Tibial artery (tissue), 4 donors: ENCODE measurements at regions not wholly inside any gene's neighbourhood (a gene's known extent, or its start where the extent isn't known, plus 50 kb on each side); places are given as distances from the start of the nearest gene placed in this dataset.

Source experiments
- DNase-seq, 2 donors: peaks; one replicate each; pipeline ENCODE4 v3.0.0-alpha.2; 2019
- H3K27ac ChIP-seq, 2 donors: fragments of 200-600 bp; sonication (generic) in 1 of 2; 1 replicate in 1 of 2; 2 replicates in 1 of 2; pipeline ENCODE4 v1.5.1; 2018 to 2019; ENCODE audit warnings: mild to moderate bottlenecking in 1 of 2
- H3K27me3 ChIP-seq, 2 donors: fragments of 200-600 bp; sonication (generic) in 1 of 2; one replicate each; pipeline versions ENCODE4 v1.5.1 to v1.6.0; 2016 to 2019
- H3K36me3 ChIP-seq, 3 donors: fragments of 200-600 bp; sonication (generic) in 2 of 3; one replicate each; pipeline ENCODE4 v1.5.1; 2016 to 2019; ENCODE audit warnings: mild to moderate bottlenecking in 2 of 3
- H3K4me1 ChIP-seq, 4 donors: fragments of 200-600 bp; sonication (generic) in 2 of 4; 1 replicate in 3 of 4; 2 replicates in 1 of 4; pipeline ENCODE4 v1.5.1; 2016 to 2019
- H3K4me3 ChIP-seq, 2 donors: fragments of 200-600 bp; sonication (generic) in 1 of 2; 1 replicate in 1 of 2; 2 replicates in 1 of 2; pipeline ENCODE4 v1.5.1; 2018 to 2019; ENCODE audit warnings: mild to moderate bottlenecking in 2 of 2
- H3K9me3 ChIP-seq, 3 donors: fragments of 200-600 bp; sonication (generic) in 1 of 3; one replicate each; pipeline ENCODE4 v1.5.1; 2016 to 2019
- intact Hi-C: fragments of 100-400 bp; cut with DNase I; formaldehyde crosslinking; loops from one replicate; pipeline ENCODE4 v1.15.0; 2023; ENCODE audit warnings: low total_unique reads
- TF ChIP-seq, protein P1 (sequence below), 2 experiments: fragments of 200-600 bp in 1 of 2; fragments of 450-650 bp in 1 of 2; IDR thresholded peaks; one replicate each; pipeline ENCODE4 v1.5.1; 2017 to 2019; ENCODE audit warnings: antibody characterized with exemption in 2 of 2, mild to moderate bottlenecking in 1 of 2, moderate library complexity in 1 of 2

- DNase-seq, result no peak
- intact Hi-C loops, result no loop called here
- H3K4me3 ChIP-seq, result no peak overlapping the region
- no peaks in the 10 kb centered on the region for H3K36me3 ChIP-seq
- H3K27ac ChIP-seq, result no peak overlapping the region
- H3K27me3 ChIP-seq, result no peaks in the 10 kb centered on the region
- TF ChIP-seq, protein P1, sequence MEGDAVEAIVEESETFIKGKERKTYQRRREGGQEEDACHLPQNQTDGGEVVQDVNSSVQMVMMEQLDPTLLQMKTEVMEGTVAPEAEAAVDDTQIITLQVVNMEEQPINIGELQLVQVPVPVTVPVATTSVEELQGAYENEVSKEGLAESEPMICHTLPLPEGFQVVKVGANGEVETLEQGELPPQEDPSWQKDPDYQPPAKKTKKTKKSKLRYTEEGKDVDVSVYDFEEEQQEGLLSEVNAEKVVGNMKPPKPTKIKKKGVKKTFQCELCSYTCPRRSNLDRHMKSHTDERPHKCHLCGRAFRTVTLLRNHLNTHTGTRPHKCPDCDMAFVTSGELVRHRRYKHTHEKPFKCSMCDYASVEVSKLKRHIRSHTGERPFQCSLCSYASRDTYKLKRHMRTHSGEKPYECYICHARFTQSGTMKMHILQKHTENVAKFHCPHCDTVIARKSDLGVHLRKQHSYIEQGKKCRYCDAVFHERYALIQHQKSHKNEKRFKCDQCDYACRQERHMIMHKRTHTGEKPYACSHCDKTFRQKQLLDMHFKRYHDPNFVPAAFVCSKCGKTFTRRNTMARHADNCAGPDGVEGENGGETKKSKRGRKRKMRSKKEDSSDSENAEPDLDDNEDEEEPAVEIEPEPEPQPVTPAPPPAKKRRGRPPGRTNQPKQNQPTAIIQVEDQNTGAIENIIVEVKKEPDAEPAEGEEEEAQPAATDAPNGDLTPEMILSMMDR (IDR thresholded peaks at IDR 0.05), result no peak
- H3K4me1 ChIP-seq, result no peaks in the 10 kb centered on the region
- H3K9me3 ChIP-seq, result no peaks in the 10 kb centered on the region
Observed at GRCh38 chr11:110990311-110990710, 255.2 kb upstream of the POU2AF2 start.

GRCh38 chr11:110989428-110990133 lies 255.9 kb upstream of the POU2AF2 start:
- intact Hi-C loops, result no loop called here
- peak in 1 of 2 donors; percentile 67 for DNase-seq
- TF ChIP-seq, protein P1 (IDR thresholded peaks at IDR 0.05), result no peak

GRCh38 chr11:110988671-110989070 lies 256.9 kb upstream of the POU2AF2 start:
- no peak overlapping the region for H3K4me3 ChIP-seq
- intact Hi-C loops, result no loop called here
- no peak overlapping the region for H3K27ac ChIP-seq
- no peak for DNase-seq
- TF ChIP-seq, protein P1 (IDR thresholded peaks at IDR 0.05), result no peak
- no peaks in the 10 kb centered on the region for H3K27me3 ChIP-seq
- no peaks in the 10 kb centered on the region for H3K36me3 ChIP-seq
- no peaks in the 10 kb centered on the region for H3K4me1 ChIP-seq
- no peaks in the 10 kb centered on the region for H3K9me3 ChIP-seq

More at GRCh38 chr11:110989428-110990133, 255.9 kb upstream of the POU2AF2 start:
- Histone ChIP-seq H3K36me3 (no peaks in the 10 kb centered on the region), H3K9me3 (no peaks in the 10 kb centered on the region), H3K27me3 (no peaks in the 10 kb centered on the region), H3K4me3 (no peak overlapping the region), H3K4me1 (no peaks in the 10 kb centered on the region), H3K27ac (no peak overlapping the region)

GRCh38 chr11:110986016-110986415 lies 259.5 kb upstream of the POU2AF2 start:
- Histone ChIP-seq H3K36me3 (no peaks in the 10 kb centered on the region), H3K27me3 (no peaks in the 10 kb centered on the region), H3K4me3 (no peak overlapping the region), H3K4me1 (no peaks in the 10 kb centered on the region), H3K27ac (no peak overlapping the region), H3K9me3 (no peaks in the 10 kb centered on the region)
- DNase-seq, result no peak
- intact Hi-C loops, result no loop called here
- TF ChIP-seq, protein P1 (IDR thresholded peaks at IDR 0.05), result no peak

DNA sequence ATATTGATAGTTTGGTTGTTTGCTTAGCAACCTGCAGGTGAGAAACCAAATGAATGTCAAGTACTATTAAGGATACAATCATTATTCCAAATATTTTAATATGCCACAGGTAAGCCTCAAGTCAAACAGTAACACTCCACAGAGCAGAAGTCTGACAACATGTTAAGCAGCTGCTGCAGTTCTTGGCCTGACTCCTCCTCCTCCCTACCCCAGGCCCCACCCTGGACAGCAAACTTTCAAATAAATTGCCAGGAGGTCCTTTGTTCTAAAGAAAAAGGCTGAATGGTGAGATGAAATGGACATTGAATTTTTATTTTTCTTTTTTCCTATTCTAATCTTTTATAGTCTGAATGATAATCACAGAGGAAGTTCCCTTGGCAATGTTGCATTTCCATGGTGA lies 260.0 kb upstream of the POU2AF2 start:
- no peaks in the 10 kb centered on the region for H3K9me3 ChIP-seq
- DNase-seq, result no peak
- no peaks in the 10 kb centered on the region for H3K27me3 ChIP-seq
- H3K27ac ChIP-seq, result no peak overlapping the region
- no peak overlapping the region for H3K4me3 ChIP-seq
- TF ChIP-seq, protein P1 (IDR thresholded peaks at IDR 0.05), result no peak
- no peaks in the 10 kb centered on the region for H3K36me3 ChIP-seq
- H3K4me1 ChIP-seq, result no peaks in the 10 kb centered on the region
- intact Hi-C loops, result no loop called here
